ENCODE measurements at regions not wholly inside any gene's neighbourhood (a gene's known extent, or its start where the extent isn't known, plus 50 kb on each side); places are given as distances from the start of the nearest gene placed in this dataset.

GRCh38 chr10:118457824-118458428 lies 115.8 kb upstream of the FAM204A start:
- BruUV-seq (replicated peaks): no TSS peak
- ATAC-seq (no peak), FAIRE-seq (no peak), DNase-seq (ENCODE audit: low spot score) (peak; percentile 12)
- H3K27me3 ChIP-seq (ENCODE audit: control insufficient read depth in 1 of 2, insufficient read depth in 2 of 2, low read length in 2 of 2): 0 out of 5 replicates have a peak, but pooled peaks cover 0 to 6% of the 10 kb centered on the region in 2 experiments
- H3K36me3 ChIP-seq (replicated peaks in 1 of 2; ENCODE audit: control insufficient read depth in 1 of 2, insufficient read depth in 2 of 2, low read length in 2 of 2): no peaks in the 10 kb centered on the region
- no peaks in the 10 kb centered on the region for H3K4me1 ChIP-seq (ENCODE audit: insufficient read depth, low read length)
- no peak overlapping the region for H3K27ac ChIP-seq (ENCODE audit: extremely low read length, insufficient read depth, low read length)
- in situ Hi-C loops (cut with HindIII; ENCODE audit: extremely low pct_ligation_motif_present, low pct_unique_long_range_greater_than_20kb) (no loop called here), intact Hi-C loops (cut with micrococcal nuclease; ENCODE audit: unreplicated experiment) (no loop called here)
- no peak overlapping the region for H3K9ac ChIP-seq (ENCODE audit: insufficient read depth, low read depth, low read length)
- no peak overlapping the region for H2AFZ ChIP-seq (ENCODE audit: low read length)
- ChIA-PET CTCF (ENCODE audit: low intra/inter-chr PET ratio, low total read pairs) (no interaction called here), POLR2A (no interaction called here)
- no peaks in the 10 kb centered on the region for H3K79me2 ChIP-seq (ENCODE audit: insufficient read depth, low read length)
- TF ChIP-seq ZNF629 (CRISPR knock-in tag; conservative IDR thresholded peaks at IDR 0.05) (peak; percentile 78), HNF1A (IDR thresholded peaks at IDR 0.05; ENCODE audit: low read depth) (peak; percentile 31; the same call in 1 of the 2 replicates), HNF1A (CRISPR knock-in tag; IDR thresholded peaks at IDR 0.05; ENCODE audit: borderline replicate concordance) (no peak), TARDBP (CRISPR knock-in tag; IDR thresholded peaks at IDR 0.05) (no peak)
- H4K20me1 ChIP-seq (ENCODE audit: insufficient read depth, low read length): no peaks in the 10 kb centered on the region
- H3K4me3 ChIP-seq (replicated peaks in 1 of 3; ENCODE audit: insufficient read depth in 1 of 3, low read depth in 2 of 3, low read length in 3 of 3): no peak overlapping the region
- H3K4me2 ChIP-seq (ENCODE audit: low read depth, low read length): no peak overlapping the region
- no peaks in the 10 kb centered on the region for H3K9me3 ChIP-seq (ENCODE audit: low read length)
